HG02840 (cell line): ENCODE measurements at regions not wholly inside any gene's neighbourhood (a gene's known extent, or its start where the extent isn't known, plus 50 kb on each side); places are given as distances from the start of the nearest gene placed in this dataset.

ENCODE experiments used
- ATAC-seq: cut with Tn5 transposase; IDR thresholded peaks from one replicate; pipeline ENCODE4 v1.9.1; 2021; ENCODE audit warnings: mild to moderate bottlenecking, moderate library complexity, moderate number of reproducible peaks; ENCODE audit not compliant: unreplicated experiment, low FRiP score

DNA sequence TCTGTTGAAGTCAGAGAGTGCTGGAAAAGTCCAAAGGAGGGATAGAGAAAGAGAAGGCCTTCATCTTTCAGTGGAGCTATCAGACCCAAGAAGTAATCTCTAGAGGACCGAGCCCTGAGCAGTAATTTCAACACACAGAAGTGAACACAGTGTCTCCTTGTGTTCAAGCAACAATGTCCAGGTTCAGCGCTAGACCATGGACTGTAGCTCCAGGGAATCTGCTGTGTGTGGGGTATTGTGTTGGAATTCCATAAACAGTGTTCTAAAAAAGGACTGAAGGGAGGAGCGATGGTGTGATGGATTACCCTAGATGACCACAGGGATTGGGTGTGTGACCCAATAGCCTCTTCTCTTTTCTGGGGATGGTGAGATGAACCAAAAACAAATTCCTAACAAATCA lies 165.9 kb downstream of the BLID start:
- no peak for ATAC-seq

- no peak for ATAC-seq
Observed at GRCh38 chr11:121946514-121946913, 169.5 kb downstream of the BLID start.

DNA sequence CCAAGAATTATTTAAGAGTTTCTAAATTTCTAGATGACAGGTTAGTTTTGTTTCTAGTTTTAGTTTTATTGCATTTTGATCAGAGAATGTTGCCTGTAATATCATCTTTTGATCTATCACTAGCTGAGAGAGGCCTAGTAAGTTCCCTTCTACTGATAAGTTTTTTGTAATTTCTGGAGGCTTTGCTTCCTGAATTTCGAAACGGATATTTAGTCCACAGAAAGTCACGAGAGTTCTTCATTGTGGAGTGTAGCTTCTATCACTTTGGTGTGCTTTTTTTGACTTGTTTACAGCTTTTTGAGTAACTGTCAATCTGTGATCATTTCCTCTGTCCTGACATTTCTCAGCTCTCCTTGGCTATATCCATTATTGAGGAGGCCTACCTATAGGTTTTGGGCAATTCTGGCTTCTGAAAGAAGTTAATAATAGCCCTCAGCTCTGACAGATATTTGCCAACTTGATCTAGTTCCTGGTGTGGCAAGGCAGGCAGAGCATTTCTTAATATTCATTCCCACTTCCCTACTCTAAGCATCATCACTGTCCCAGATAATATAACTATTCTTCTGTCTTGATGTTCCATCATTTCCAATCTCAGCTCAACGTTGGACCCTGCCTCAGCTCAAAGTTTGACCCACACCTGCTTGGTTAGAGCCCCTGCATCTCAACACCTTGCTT lies 171.3 kb downstream of the BLID start:
- ATAC-seq = no peak

- ATAC-seq = no peak
Observed at GRCh38 chr11:121938076-121938475, 177.9 kb downstream of the BLID start.

DNA sequence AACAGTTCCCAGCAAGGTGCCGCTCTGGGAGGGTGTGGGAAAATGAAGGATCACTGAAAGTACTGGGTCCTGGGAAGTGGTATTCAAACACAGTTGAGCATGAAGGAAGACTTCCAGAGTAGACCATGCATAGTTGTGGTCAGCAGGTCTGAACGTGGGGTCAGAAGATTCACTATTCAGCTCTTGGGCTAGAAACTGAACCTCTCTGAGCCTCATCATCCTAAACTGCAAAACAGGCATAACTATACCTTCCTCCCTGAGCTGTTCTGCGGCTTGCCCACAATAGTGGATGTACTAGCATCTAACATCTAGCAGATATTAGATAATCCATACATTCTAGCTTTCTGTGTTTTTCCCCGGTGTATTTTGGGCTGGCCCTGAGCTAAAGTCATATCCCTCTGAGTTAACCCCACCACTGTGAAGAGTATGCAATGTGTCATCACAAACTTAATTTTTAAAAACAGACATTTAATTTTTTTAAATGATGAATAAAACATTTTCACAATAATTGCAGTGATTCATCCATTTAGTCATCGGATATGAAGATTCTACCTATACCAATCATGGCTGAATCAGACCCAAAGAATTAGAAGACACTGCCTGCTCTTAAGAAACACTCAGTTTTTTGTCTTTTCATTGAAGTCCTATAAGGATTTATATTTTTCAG lies 179.1 kb downstream of the BLID start:
- ATAC-seq = no peak

GRCh38 chr11:121936370-121936769 lies 179.6 kb downstream of the BLID start:
- ATAC-seq = no peak

DNA sequence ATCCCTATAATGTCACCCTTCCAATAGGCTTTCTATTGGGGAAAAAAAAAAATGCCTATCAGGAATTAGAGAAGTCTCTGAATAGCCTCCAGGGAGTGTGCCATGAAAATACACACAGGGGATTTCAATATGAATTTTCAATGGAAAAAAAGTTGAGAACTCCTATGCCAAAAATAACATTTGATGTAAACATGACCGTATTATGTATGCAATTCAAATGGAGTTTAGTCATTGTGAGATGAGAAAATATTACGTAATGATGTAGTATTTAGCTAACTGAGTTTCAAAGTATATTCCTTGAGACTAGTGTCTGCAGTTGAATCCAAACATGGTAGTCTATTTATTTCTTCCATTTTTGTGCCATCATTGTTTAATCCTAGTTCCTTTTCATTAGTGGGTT lies 182.3 kb downstream of the BLID start:
- no peak for ATAC-seq

DNA sequence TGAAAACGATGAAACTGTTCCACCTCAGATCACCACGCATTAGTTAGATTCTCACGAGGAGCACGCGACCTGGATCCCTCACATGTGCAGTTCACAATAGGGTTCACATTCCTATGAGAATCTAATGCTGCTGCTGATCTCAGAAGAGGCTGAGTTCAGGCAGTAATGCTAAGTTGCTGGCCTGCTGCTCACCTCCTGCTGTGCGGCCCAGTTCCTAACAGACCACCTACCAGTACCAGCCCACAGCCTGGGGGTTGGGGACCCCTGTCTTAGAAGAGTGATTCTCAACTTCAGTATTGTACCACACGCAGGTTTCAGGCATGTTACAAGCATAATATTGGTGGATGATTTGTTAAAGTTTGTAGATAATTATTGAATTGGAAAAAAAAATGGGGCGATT lies 182.7 kb downstream of the BLID start:
- no peak for ATAC-seq

DNA sequence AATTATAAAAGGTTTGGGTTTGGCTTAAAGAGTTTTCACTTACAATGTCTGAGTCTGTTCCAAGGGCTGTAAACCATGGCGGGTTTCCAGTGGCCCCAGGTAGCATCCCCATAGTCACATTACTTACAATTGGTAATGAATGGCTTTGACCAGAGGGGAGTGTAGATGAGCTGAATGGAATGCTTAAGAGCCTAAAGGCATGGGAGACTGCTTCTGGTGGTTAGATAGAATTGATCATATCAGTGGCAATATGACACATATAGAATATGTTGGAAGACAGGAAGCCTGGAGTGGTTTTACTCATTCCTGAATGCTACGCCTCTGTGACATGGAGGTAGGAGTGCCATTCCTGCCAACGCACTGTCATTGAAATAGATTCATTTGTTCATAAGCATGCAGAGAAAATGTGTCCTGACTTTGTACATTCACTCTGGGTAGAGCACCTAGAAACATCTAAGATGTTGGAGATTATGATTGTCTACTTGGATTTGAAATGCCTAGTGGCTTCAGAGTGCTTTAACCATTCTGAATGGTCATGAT lies 183.3 kb downstream of the BLID start:
- no peak for ATAC-seq

DNA sequence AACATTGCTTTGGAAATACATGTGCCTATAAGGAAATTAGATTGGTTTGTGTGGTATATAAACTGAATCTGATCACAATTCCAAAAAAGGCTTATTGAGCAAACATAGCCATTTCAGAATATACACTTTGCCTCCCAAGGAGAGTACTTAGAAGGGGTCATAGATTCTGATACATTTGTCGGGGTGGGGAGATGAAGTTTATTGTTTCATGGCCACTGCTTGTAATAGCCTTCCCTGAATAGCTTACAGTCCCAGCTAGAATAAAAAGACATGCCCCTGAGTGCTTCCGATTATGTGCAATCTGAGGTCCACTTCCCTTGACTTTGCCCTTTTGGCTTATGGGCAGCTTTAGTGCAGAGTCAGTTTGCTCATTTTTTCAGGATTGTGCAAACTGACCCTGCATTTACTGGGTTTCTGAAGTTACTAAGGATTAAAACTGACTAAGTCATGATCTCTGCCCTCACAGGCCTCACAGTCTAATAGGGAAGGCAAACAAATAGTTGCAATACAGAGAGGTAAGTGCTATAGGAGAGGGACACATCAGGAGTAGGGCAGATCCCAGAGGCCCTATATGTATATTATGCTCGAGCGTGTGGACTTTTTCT lies 184.2 kb downstream of the BLID start:
- no peak for ATAC-seq

DNA sequence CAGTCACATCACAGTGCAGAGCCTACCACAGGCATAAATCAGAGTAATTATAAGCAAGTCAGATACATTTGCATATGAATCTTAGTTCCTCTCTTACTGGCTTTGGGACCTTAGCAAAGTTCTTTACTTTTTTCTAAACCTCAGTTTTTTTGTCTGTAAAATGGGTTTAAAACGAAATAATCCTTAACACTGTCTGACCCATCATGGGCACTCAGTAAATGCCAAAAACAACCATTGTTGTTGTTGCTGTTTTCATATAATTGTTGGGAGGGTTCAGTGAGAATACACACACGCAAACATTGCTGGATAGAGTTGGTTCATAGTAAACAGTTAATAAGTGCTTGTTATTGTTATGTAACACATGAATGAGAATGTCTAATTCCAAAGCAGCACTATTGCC lies 184.9 kb downstream of the BLID start:
- no peak for ATAC-seq

DNA sequence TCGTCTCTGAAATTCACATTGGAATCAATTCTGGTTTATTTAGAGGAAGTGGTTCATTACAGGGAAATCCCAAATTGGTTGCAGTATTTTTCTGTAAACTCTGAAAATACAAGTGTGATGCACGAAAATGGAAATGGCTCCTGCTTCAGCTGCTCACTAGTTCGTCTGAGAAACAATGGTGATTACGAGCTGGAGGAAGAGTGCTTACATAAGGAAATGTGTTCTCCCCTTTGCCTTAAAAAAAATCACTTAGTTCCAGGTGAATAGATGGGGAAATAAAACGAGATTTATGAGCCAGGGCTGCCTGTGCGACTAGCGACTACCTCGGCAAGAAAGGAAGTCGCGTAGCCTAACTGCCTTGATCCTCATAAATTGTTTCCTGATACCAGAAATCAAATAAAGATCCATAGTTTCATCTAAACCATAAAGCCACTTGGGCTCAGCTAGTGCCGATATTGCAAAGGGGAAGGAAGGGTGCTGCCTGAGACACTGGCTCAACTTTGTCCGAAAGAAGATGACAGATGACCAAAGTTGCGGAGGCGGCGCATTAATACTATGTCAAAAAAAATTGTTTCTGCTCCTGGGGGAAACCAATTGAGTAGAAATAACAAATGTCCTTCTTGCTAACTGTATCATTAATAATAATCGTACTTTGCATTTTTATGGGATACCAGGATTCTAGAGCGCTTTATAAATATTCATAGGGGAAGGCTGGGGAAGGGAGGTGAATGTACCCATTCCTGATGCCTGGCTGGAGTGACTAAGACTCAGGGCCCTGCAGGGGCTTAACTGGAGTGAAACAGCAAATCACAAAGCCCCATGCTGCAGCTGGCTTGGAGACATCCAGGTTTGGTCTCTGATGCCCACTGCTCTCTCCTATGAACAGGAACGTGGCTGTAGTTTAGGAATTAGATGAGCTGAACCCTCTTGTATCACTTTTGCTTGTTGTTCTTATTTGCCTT lies 185.7 kb downstream of the BLID start:
- ATAC-seq = no peak

- no peak for ATAC-seq
Observed at GRCh38 chr11:121929581-121929980, 186.4 kb downstream of the BLID start.

- no peak for ATAC-seq
Observed at GRCh38 chr11:121928597-121929580, 187.1 kb downstream of the BLID start.

DNA sequence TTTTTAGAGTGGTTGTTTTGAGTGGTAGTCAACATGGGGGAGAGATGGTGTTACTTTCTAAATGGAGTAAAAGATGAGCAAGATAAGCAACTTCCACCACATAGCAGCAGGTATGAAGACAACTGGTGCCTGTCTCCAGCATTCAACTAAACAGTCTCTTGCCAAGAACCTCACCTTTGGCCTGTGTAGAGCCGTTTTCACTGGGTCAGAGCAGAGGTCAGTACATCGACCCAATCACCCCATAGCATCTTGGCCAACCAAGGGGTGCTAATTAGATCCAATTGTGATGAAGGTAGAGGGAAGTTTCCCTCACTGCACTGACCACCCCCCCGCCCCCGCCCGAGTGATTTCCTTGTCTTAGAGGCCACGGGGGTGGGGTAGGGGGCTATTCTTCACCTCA lies 188.2 kb downstream of the BLID start:
- no peak for ATAC-seq

DNA sequence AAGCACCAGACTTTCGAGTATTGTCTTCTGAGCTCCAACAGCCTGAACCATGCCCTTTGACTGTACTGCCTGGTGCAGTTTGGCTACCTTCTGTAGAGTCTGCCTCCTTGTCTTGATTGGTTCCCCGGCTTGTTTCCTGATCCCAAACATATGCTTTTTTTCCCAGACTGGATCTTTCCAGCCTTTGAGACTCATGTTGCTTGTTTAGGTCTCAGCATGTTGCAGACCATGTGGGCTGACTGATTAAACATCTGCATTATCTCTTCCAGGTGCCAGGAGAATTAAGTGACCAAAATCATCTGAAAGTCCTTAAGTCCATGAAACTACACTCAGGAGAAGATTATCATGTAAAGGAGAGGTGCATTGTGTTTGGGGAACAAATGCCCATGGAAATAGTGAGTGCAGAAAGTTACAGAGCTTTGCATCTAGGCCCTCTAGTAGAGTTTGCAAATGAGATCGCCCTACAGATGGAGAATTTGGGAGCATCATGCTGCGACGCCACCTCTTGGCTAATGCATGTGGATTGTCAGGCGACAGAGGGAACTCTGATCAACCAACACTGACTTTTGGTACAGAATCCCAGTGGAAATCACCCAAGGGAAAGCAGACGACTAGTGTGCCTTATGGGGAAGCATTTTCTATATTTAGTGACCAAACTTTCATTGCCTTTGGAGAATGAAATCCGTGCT lies 188.8 kb downstream of the BLID start:
- no peak for ATAC-seq

GRCh38 chr11:121924191-121924590 lies 191.8 kb downstream of the BLID start:
- no peak for ATAC-seq

- ATAC-seq = no peak
Observed at GRCh38 chr11:121917482-121917881, 198.5 kb downstream of the BLID start.

GRCh38 chr11:121914508-121915059 lies 201.4 kb downstream of the BLID start:
- no peak for ATAC-seq
